ENCODE measurements at regions not wholly inside any gene's neighbourhood (a gene's known extent, or its start where the extent isn't known, plus 50 kb on each side); places are given as distances from the start of the nearest gene placed in this dataset.

- TF ChIP-seq POLR2AphosphoS5 (IDR thresholded peaks at IDR 0.05; ENCODE audit: borderline replicate concordance, low read depth, low read length) (no peak), EZH2 (IDR thresholded peaks at IDR 0.05) (no peak), FOXP2 (optimal IDR thresholded peaks at IDR 0.05; ENCODE audit: control extremely low read depth, extremely low read length, insufficient read depth) (no peak)
Measured at GRCh38 chr2:67626656-67627055, 229.5 kb downstream of the ETAA1 start.

Data from SK-N-MC (cell line).